ENCODE measurements at regions not wholly inside any gene's neighbourhood (a gene's known extent, or its start where the extent isn't known, plus 50 kb on each side); places are given as distances from the start of the nearest gene placed in this dataset.

DNA sequence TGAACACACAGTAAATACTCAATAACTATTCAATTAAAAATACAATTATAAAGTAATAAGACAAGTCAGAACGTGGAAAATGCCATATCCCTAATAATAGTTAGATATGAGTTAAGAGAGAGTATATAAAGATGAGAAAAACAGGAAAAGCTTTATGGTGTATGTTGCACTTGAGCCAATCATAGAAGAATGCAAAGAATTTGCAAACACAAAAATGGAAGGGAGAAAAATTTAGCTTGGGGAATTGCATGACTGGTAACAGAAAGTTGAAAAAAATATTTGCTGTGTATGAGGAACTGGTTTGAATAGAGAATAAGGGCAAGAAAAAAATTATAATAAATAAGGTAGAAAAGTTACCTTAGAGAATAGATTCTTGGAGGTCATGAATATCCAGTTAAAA, 739.6 kb upstream of the CXADR start:
- Histone ChIP-seq H3K9ac (ENCODE audit: low read length) (no peak overlapping the region), H3K36me3 (ENCODE audit: control insufficient read depth, insufficient read depth, low read length, severe bottlenecking) (no peaks in the 10 kb centered on the region), H3K9me3 (ENCODE audit: control insufficient read depth, low read length) (no peaks in the 10 kb centered on the region), H3K4me3 (ENCODE audit: low read length) (no peak overlapping the region), H3K27me3 (replicated peaks; ENCODE audit: control insufficient read depth, insufficient read depth, low read length) (no peaks in the 10 kb centered on the region), H3K4me1 (ENCODE audit: control insufficient read depth, insufficient read depth, low read length) (no peaks in the 10 kb centered on the region)
- DNase-seq (ENCODE audit: low read depth) = peak; percentile 65

DNA sequence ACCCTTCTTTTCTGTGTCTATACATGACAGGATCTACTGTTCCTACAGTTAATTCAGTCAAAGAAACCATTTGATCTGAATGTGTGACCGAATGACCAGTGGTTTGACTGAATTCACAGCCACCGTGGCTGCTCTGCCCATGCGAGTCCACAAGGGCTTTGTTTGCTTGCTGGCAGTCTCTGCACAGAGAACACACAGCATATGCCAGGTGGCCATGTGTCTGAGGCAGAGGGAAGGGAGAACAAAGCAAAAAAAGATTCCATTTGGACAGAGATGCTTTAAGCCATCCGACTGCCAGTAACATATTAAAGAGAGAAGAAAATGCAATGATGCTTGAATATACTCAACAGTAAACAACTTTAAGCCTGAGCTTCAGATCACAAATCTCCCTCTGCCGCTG, 737.8 kb upstream of the CXADR start:
- DNase-seq (ENCODE audit: low read depth) = no peak
- Histone ChIP-seq H3K4me1 (ENCODE audit: control insufficient read depth, insufficient read depth, low read length) (no peaks in the 10 kb centered on the region), H3K36me3 (ENCODE audit: control insufficient read depth, insufficient read depth, low read length, severe bottlenecking) (no peaks in the 10 kb centered on the region), H3K4me3 (ENCODE audit: low read length) (no peak overlapping the region), H3K9me3 (ENCODE audit: control insufficient read depth, low read length) (no peaks in the 10 kb centered on the region), H3K27me3 (replicated peaks; ENCODE audit: control insufficient read depth, insufficient read depth, low read length) (peaks cover 2% of the 10 kb centered on the region), H3K9ac (ENCODE audit: low read length) (no peak overlapping the region)

DNA sequence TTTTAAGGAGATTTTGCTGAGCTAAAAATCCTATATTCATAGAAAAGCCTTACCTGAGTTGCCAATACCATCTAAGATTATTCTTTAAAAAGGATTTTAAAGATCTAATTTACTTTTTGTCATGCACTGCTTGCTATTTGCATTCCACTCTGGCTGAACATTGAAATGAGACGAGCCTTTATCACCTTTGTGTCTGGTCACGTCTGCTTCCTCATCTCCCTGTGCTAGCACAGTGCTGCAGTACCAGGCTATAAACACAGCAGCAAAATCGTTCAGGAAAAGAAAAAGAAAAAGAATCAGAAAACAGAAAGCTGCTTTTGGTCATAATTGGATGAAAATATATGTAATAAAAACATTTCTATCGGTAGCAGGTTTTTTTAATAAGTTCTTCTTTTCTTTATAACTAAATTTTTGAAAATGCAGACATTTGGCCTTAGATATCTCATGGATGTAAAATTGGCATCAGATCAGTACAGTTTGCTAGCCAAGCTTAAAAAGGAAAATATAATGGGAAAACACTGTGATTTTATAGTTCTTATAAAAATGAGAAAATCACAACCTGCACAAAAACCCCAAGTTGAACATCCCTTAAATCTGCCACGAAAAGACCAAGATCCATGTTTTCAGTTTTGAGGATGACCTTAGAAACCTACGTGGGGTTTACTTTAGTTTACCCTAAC, 735.7 kb upstream of the CXADR start:
- H3K9ac ChIP-seq (ENCODE audit: low read length) = no peak overlapping the region
- no peak overlapping the region for H3K4me3 ChIP-seq (ENCODE audit: low read length)
- no peaks in the 10 kb centered on the region for H3K9me3 ChIP-seq (ENCODE audit: control insufficient read depth, low read length)
- H3K4me1 ChIP-seq (ENCODE audit: control insufficient read depth, insufficient read depth, low read length) = no peaks in the 10 kb centered on the region
- peaks cover 2% of the 10 kb centered on the region for H3K27me3 ChIP-seq (replicated peaks; ENCODE audit: control insufficient read depth, insufficient read depth, low read length)
- no peak for DNase-seq (ENCODE audit: low read depth)
- H3K36me3 ChIP-seq (ENCODE audit: control insufficient read depth, insufficient read depth, low read length, severe bottlenecking) = no peaks in the 10 kb centered on the region

DNA sequence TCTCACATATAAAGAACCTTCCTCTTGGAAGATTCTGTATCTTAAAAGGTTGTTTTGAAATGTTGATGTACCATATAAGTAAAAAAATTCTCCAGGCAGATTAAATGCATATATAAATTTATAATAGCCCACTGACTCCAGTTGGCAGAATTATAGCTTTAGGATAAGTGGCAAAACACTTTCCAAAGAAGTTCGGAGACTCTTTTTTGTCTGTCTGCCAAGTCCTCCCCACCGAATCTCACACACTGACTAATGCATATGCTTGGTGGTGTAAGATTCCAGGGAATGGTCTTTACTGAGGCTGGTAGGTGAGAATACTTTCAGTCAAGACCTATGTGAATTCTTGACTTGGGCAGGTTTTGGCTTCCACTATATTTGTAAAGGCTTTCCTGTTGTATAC, 724.3 kb upstream of the CXADR start:
- Histone ChIP-seq H3K4me1 (ENCODE audit: control insufficient read depth, insufficient read depth, low read length) (no peaks in the 10 kb centered on the region), H3K36me3 (ENCODE audit: control insufficient read depth, insufficient read depth, low read length, severe bottlenecking) (no peaks in the 10 kb centered on the region)
- DNase-seq (ENCODE audit: low read depth) = no peak

DNA sequence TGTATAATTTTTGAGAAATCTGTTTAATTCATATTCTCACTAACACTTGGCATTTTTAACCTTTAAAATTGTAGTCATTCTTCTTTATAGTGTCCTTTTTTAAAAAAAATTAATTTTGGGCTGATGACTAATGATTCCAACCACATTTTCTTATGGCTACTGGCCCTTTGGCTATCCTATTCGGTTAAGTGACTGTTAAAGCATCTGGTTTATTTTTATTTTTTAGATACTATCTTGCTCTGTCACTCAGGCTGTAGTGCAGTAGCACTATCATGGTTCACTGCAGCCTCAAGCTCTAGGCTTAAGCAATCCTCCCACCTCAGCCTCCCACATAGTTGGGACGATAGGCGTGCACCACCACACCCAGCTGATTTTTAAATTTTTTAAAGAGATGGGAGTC, 723.2 kb upstream of the CXADR start:
- no peak overlapping the region for H3K9ac ChIP-seq (ENCODE audit: low read length)
- no peaks in the 10 kb centered on the region for H3K27me3 ChIP-seq (replicated peaks; ENCODE audit: control insufficient read depth, insufficient read depth, low read length)
- peaks cover 5% of the 10 kb centered on the region for H3K4me1 ChIP-seq (ENCODE audit: control insufficient read depth, insufficient read depth, low read length)
- H3K4me3 ChIP-seq (ENCODE audit: low read length) = no peak overlapping the region
- DNase-seq (ENCODE audit: low read depth) = no peak
- no peaks in the 10 kb centered on the region for H3K9me3 ChIP-seq (ENCODE audit: control insufficient read depth, low read length)
- H3K36me3 ChIP-seq (ENCODE audit: control insufficient read depth, insufficient read depth, low read length, severe bottlenecking) = no peaks in the 10 kb centered on the region

More for the DNA sequence above, 724.3 kb upstream of the CXADR start:
- Histone ChIP-seq H3K9ac (ENCODE audit: low read length) (no peak overlapping the region), H3K27me3 (replicated peaks; ENCODE audit: control insufficient read depth, insufficient read depth, low read length) (no peaks in the 10 kb centered on the region), H3K4me3 (ENCODE audit: low read length) (no peak overlapping the region), H3K9me3 (ENCODE audit: control insufficient read depth, low read length) (peaks cover 3% of the 10 kb centered on the region)

- no peaks in the 10 kb centered on the region for H3K27me3 ChIP-seq (replicated peaks; ENCODE audit: control insufficient read depth, insufficient read depth, low read length)
- H3K9ac ChIP-seq (ENCODE audit: low read length) = no peak overlapping the region
- H3K4me3 ChIP-seq (ENCODE audit: low read length) = no peak overlapping the region
- no peaks in the 10 kb centered on the region for H3K9me3 ChIP-seq (ENCODE audit: control insufficient read depth, low read length)
- H3K4me1 ChIP-seq (ENCODE audit: control insufficient read depth, insufficient read depth, low read length) = peaks cover 22% of the 10 kb centered on the region
- no peaks in the 10 kb centered on the region for H3K36me3 ChIP-seq (ENCODE audit: control insufficient read depth, insufficient read depth, low read length, severe bottlenecking)
- no peak for DNase-seq (ENCODE audit: low read depth)
Measured at GRCh38 chr21:16792101-16792500, 720.7 kb upstream of the CXADR start.

DNA sequence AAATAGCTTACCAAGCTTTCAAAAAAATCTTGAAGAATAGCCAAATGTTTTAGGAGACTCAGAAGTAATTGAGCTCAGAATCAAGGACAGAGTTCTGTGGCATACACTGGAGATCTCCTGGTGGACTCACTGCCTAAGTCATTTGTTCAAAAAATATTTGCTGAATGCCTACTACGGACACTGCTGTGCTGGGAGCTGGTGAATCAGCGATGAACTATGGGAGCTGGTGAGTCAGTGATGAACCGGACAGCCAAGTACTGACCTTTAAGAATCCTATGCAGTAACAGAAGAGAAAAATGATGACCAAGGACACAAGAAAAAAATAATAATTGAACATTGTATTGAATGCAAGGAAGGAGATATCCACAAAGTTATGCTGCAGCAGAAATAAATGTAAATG, 717.9 kb upstream of the CXADR start:
- H3K36me3 ChIP-seq (ENCODE audit: control insufficient read depth, insufficient read depth, low read length, severe bottlenecking) = no peaks in the 10 kb centered on the region
- no peaks in the 10 kb centered on the region for H3K27me3 ChIP-seq (replicated peaks; ENCODE audit: control insufficient read depth, insufficient read depth, low read length)
- peak overlapping the region; percentile 8 for H3K4me3 ChIP-seq (ENCODE audit: low read length)
- peaks cover 4% of the 10 kb centered on the region for H3K9me3 ChIP-seq (ENCODE audit: control insufficient read depth, low read length)
- H3K4me1 ChIP-seq (ENCODE audit: control insufficient read depth, insufficient read depth, low read length) = peaks cover 22% of the 10 kb centered on the region
- no peak overlapping the region for H3K9ac ChIP-seq (ENCODE audit: low read length)
- DNase-seq (ENCODE audit: low read depth) = peak; percentile 83

GRCh38 chr21:16796776-16797175, 716.1 kb upstream of the CXADR start:
- no peak overlapping the region for H3K4me3 ChIP-seq (ENCODE audit: low read length)
- no peak overlapping the region for H3K9ac ChIP-seq (ENCODE audit: low read length)
- no peaks in the 10 kb centered on the region for H3K36me3 ChIP-seq (ENCODE audit: control insufficient read depth, insufficient read depth, low read length, severe bottlenecking)
- H3K4me1 ChIP-seq (ENCODE audit: control insufficient read depth, insufficient read depth, low read length) = peaks cover 22% of the 10 kb centered on the region
- no peak for DNase-seq (ENCODE audit: low read depth)
- peaks cover 4% of the 10 kb centered on the region for H3K9me3 ChIP-seq (ENCODE audit: control insufficient read depth, low read length)
- H3K27me3 ChIP-seq (replicated peaks; ENCODE audit: control insufficient read depth, insufficient read depth, low read length) = no peaks in the 10 kb centered on the region

GRCh38 chr21:16797540-16797939, 715.3 kb upstream of the CXADR start:
- no peak for DNase-seq (ENCODE audit: low read depth)

GRCh38 chr21:16797966-16798365, 714.9 kb upstream of the CXADR start:
- Histone ChIP-seq H3K9ac (ENCODE audit: low read length) (no peak overlapping the region), H3K36me3 (ENCODE audit: control insufficient read depth, insufficient read depth, low read length, severe bottlenecking) (no peaks in the 10 kb centered on the region), H3K4me3 (ENCODE audit: low read length) (no peak overlapping the region), H3K27me3 (replicated peaks; ENCODE audit: control insufficient read depth, insufficient read depth, low read length) (no peaks in the 10 kb centered on the region), H3K9me3 (ENCODE audit: control insufficient read depth, low read length) (peaks cover 4% of the 10 kb centered on the region), H3K4me1 (ENCODE audit: control insufficient read depth, insufficient read depth, low read length) (peaks cover 22% of the 10 kb centered on the region)
- DNase-seq (ENCODE audit: low read depth) = peak; percentile 15

More at GRCh38 chr21:16797540-16797939, 715.3 kb upstream of the CXADR start:
- Histone ChIP-seq H3K4me3 (ENCODE audit: low read length) (no peak overlapping the region), H3K36me3 (ENCODE audit: control insufficient read depth, insufficient read depth, low read length, severe bottlenecking) (no peaks in the 10 kb centered on the region), H3K27me3 (replicated peaks; ENCODE audit: control insufficient read depth, insufficient read depth, low read length) (no peaks in the 10 kb centered on the region), H3K9ac (ENCODE audit: low read length) (no peak overlapping the region), H3K4me1 (ENCODE audit: control insufficient read depth, insufficient read depth, low read length) (peaks cover 22% of the 10 kb centered on the region), H3K9me3 (ENCODE audit: control insufficient read depth, low read length) (peaks cover 4% of the 10 kb centered on the region)

GRCh38 chr21:16800536-16801275, 712.1 kb upstream of the CXADR start:
- peaks cover 7% of the 10 kb centered on the region for H3K4me1 ChIP-seq (ENCODE audit: control insufficient read depth, insufficient read depth, low read length)

More at GRCh38 chr21:16800536-16801275, 712.1 kb upstream of the CXADR start:
- no peak for DNase-seq (ENCODE audit: low read depth)
- H3K27me3 ChIP-seq (replicated peaks; ENCODE audit: control insufficient read depth, insufficient read depth, low read length) = no peaks in the 10 kb centered on the region
- H3K9ac ChIP-seq (ENCODE audit: low read length) = no peak overlapping the region
- H3K36me3 ChIP-seq (ENCODE audit: control insufficient read depth, insufficient read depth, low read length, severe bottlenecking) = no peaks in the 10 kb centered on the region
- H3K4me3 ChIP-seq (ENCODE audit: low read length) = no peak overlapping the region
- H3K9me3 ChIP-seq (ENCODE audit: control insufficient read depth, low read length) = peaks cover 19% of the 10 kb centered on the region
